ENCODE measurements at regions not wholly inside any gene's neighbourhood (a gene's known extent, or its start where the extent isn't known, plus 50 kb on each side); places are given as distances from the start of the nearest gene placed in this dataset.

GRCh38 chr1:90650401-90650800 lies 66.7 kb downstream of the BARHL2 start:
- ChIA-PET POLR2A (no interaction called here), CTCF (no interaction called here)
- Mint-ChIP-seq H3K9me3 (no peaks in the 10 kb centered on the region), H3K4me1 (no peaks in the 10 kb centered on the region), H3K4me3 (no peak overlapping the region), H3K27ac (no peak overlapping the region), H3K36me3 (ENCODE audit: low read depth) (no peaks in the 10 kb centered on the region), H3K27me3 (peaks cover 5% of the 10 kb centered on the region)
- DNase-seq: no peak

- peaks cover 3% of the 10 kb centered on the region for H3K27me3 Mint-ChIP-seq
- H3K36me3 Mint-ChIP-seq (ENCODE audit: low read depth): no peaks in the 10 kb centered on the region
- H3K4me3 Mint-ChIP-seq: no peak overlapping the region
- POLR2A ChIA-PET: no interaction called here
- no peaks in the 10 kb centered on the region for H3K9me3 Mint-ChIP-seq
- no peak for DNase-seq
- CTCF ChIA-PET: no interaction called here
- no peaks in the 10 kb centered on the region for H3K4me1 Mint-ChIP-seq
- H3K27ac Mint-ChIP-seq: no peak overlapping the region
These were observed 76.8 kb downstream of the BARHL2 start for GRCh38 chr1:90640325-90640724.

GRCh38 chr1:90622666-90623065 lies 94.4 kb downstream of the BARHL2 start:
- ChIA-PET CTCF (no interaction called here), POLR2A (no interaction called here)
- no peaks in the 10 kb centered on the region for H3K36me3 Mint-ChIP-seq (ENCODE audit: low read depth)
- no peak overlapping the region for H3K4me3 Mint-ChIP-seq
- DNase-seq: no peak
- no peaks in the 10 kb centered on the region for H3K9me3 Mint-ChIP-seq
- H3K27me3 Mint-ChIP-seq: peaks cover 2% of the 10 kb centered on the region
- H3K4me1 Mint-ChIP-seq: no peaks in the 10 kb centered on the region
- H3K27ac Mint-ChIP-seq: no peak overlapping the region

- no peaks in the 10 kb centered on the region for H3K9me3 Mint-ChIP-seq
- peaks cover 2% of the 10 kb centered on the region for H3K27me3 Mint-ChIP-seq
- no peak overlapping the region for H3K4me3 Mint-ChIP-seq
- H3K27ac Mint-ChIP-seq: no peak overlapping the region
- H3K36me3 Mint-ChIP-seq (ENCODE audit: low read depth): no peaks in the 10 kb centered on the region
- ChIA-PET CTCF (no interaction called here), POLR2A (no interaction called here)
- DNase-seq: no peak
- no peaks in the 10 kb centered on the region for H3K4me1 Mint-ChIP-seq
These were observed 95.1 kb downstream of the BARHL2 start for GRCh38 chr1:90621986-90622385.

- Mint-ChIP-seq H3K9me3 (no peaks in the 10 kb centered on the region), H3K4me1 (no peaks in the 10 kb centered on the region), H3K36me3 (ENCODE audit: low read depth) (no peaks in the 10 kb centered on the region), H3K4me3 (no peak overlapping the region), H3K27me3 (peaks cover 1% of the 10 kb centered on the region), H3K27ac (no peak overlapping the region)
- DNase-seq: no peak
- CTCF ChIA-PET: interaction anchor here (0.9 kb wide), 1 partner anchor 25 kb away, joined by 4 read pairs; no protein-coding TSS in a partner anchor
- POLR2A ChIA-PET: no interaction called here
These were observed 100.7 kb downstream of the BARHL2 start for GRCh38 chr1:90616395-90616794.

GRCh38 chr1:90614872-90615271 lies 102.2 kb downstream of the BARHL2 start:
- no peaks in the 10 kb centered on the region for H3K4me1 Mint-ChIP-seq
- H3K27me3 Mint-ChIP-seq: no peaks in the 10 kb centered on the region
- no peak for DNase-seq
- CTCF ChIA-PET: no interaction called here
- H3K27ac Mint-ChIP-seq: no peak overlapping the region
- POLR2A ChIA-PET: no interaction called here
- no peaks in the 10 kb centered on the region for H3K9me3 Mint-ChIP-seq
- no peaks in the 10 kb centered on the region for H3K36me3 Mint-ChIP-seq (ENCODE audit: low read depth)
- H3K4me3 Mint-ChIP-seq: no peak overlapping the region

- Mint-ChIP-seq H3K27ac (no peak overlapping the region), H3K4me1 (no peaks in the 10 kb centered on the region), H3K27me3 (no peaks in the 10 kb centered on the region), H3K36me3 (ENCODE audit: low read depth) (no peaks in the 10 kb centered on the region), H3K9me3 (no peaks in the 10 kb centered on the region), H3K4me3 (no peak overlapping the region)
- CTCF ChIA-PET: no interaction called here
- no peak for DNase-seq
- POLR2A ChIA-PET: no interaction called here
These were observed 103.7 kb downstream of the BARHL2 start for GRCh38 chr1:90613371-90613770.

DNA sequence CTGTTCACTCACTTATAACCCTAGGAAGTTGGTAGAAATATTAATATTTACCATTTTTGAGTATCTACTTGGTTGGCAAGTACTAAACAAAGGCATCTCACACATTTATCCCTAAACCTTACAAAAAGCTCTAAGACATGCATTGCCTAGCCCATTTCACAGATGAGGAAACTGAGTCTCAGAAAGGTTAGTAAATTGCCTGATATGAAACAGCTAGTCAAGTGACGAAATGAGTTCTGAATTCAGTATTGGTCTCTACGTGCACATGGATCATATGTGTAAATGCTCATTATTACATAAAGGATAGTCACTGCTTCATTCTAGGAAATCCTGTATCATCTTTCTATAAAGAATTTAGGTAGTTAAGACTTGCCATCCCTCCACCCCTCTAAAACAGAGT lies 105.1 kb downstream of the BARHL2 start:
- H3K4me1 Mint-ChIP-seq: no peaks in the 10 kb centered on the region
- DNase-seq: no peak
- no peaks in the 10 kb centered on the region for H3K27me3 Mint-ChIP-seq
- H3K4me3 Mint-ChIP-seq: no peak overlapping the region
- ChIA-PET CTCF (no interaction called here), POLR2A (no interaction called here)
- no peaks in the 10 kb centered on the region for H3K9me3 Mint-ChIP-seq
- no peaks in the 10 kb centered on the region for H3K36me3 Mint-ChIP-seq (ENCODE audit: low read depth)
- H3K27ac Mint-ChIP-seq: no peak overlapping the region

- POLR2A ChIA-PET: no interaction called here
- H3K36me3 Mint-ChIP-seq (ENCODE audit: low read depth): no peaks in the 10 kb centered on the region
- H3K27me3 Mint-ChIP-seq: no peaks in the 10 kb centered on the region
- DNase-seq: no peak
- no peak overlapping the region for H3K4me3 Mint-ChIP-seq
- no peaks in the 10 kb centered on the region for H3K4me1 Mint-ChIP-seq
- CTCF ChIA-PET: no interaction called here
- no peak overlapping the region for H3K27ac Mint-ChIP-seq
- no peaks in the 10 kb centered on the region for H3K9me3 Mint-ChIP-seq
These were observed 109.4 kb downstream of the BARHL2 start for GRCh38 chr1:90607736-90608135.

DNA sequence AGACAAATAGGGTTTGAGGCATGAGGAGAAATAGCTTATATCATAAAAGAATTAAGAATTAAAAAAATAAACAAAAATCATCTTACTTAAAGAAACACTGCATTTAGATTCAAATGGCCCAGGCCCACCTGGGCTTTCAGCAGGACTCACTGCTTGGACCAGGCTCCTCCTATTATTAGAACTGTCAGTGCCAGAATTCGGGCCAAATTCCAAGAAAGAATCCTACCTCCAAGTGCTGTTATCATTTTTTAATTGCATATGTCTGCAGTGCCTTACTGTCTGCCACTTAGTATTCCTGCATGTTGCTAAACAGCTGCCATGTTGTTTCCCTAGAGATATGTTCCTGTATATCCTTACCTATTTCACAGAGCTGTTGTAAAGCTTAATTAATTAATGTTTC lies 112.0 kb downstream of the BARHL2 start:
- Mint-ChIP-seq H3K27ac (no peak overlapping the region), H3K4me1 (no peaks in the 10 kb centered on the region), H3K4me3 (no peak overlapping the region), H3K36me3 (ENCODE audit: low read depth) (no peaks in the 10 kb centered on the region), H3K27me3 (no peaks in the 10 kb centered on the region), H3K9me3 (no peaks in the 10 kb centered on the region)
- POLR2A ChIA-PET: no interaction called here
- DNase-seq: no peak
- CTCF ChIA-PET: no interaction called here

DNA sequence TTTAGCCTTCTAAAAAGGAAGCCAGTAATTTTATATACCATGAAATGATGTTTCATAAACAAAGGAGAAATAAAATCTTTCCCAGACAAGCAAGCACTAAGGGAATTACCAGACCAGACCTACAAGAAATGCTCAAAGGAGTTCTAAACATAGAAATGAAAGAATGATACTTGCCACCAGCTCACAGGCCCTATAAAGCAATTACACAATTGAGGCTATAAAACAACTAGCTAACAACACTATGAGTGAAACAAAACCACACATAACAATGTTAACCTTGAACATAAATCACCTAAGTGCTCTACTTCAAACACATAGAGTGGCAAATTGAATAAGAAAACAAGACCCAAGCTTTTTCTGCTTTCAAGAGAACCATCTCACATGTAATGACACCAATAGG lies 123.8 kb downstream of the BARHL2 start:
- Mint-ChIP-seq H3K27ac (no peak overlapping the region), H3K27me3 (no peaks in the 10 kb centered on the region), H3K9me3 (peaks cover 6% of the 10 kb centered on the region), H3K4me1 (no peaks in the 10 kb centered on the region), H3K4me3 (no peak overlapping the region), H3K36me3 (ENCODE audit: low read depth) (no peaks in the 10 kb centered on the region)
- ChIA-PET POLR2A (no interaction called here), CTCF (no interaction called here)
- no peak for DNase-seq

DNA sequence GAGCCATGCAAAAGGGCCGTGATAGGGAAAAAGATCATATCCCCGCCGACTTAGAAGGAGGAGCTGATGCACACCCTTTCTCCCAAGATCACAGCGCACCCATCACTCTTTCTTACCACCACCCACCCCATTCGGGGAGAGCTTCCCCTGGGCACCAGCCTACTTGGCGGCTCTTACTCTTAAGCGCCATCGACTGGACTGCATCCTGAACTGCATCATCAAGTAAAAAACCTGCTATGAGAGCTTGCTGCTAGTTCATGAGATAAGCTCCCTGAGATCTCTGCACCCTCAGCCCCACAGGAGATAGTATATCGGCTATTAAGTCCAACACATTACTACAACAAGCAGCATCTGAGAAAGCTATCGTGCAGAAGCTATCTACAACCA lies 125.1 kb downstream of the BARHL2 start:
- ChIA-PET CTCF (interaction anchor here (0.5 to 1.1 kb wide), 2 partner anchors 25 to 130 kb away, joined by 3 to 4 read pairs; no protein-coding TSS in a partner anchor), POLR2A (no interaction called here)
- no peak overlapping the region for H3K27ac Mint-ChIP-seq
- H3K9me3 Mint-ChIP-seq: peaks cover 3% of the 10 kb centered on the region
- DNase-seq: no peak
- H3K36me3 Mint-ChIP-seq (ENCODE audit: low read depth): no peaks in the 10 kb centered on the region
- H3K27me3 Mint-ChIP-seq: no peaks in the 10 kb centered on the region
- no peak overlapping the region for H3K4me3 Mint-ChIP-seq
- no peaks in the 10 kb centered on the region for H3K4me1 Mint-ChIP-seq

DNA sequence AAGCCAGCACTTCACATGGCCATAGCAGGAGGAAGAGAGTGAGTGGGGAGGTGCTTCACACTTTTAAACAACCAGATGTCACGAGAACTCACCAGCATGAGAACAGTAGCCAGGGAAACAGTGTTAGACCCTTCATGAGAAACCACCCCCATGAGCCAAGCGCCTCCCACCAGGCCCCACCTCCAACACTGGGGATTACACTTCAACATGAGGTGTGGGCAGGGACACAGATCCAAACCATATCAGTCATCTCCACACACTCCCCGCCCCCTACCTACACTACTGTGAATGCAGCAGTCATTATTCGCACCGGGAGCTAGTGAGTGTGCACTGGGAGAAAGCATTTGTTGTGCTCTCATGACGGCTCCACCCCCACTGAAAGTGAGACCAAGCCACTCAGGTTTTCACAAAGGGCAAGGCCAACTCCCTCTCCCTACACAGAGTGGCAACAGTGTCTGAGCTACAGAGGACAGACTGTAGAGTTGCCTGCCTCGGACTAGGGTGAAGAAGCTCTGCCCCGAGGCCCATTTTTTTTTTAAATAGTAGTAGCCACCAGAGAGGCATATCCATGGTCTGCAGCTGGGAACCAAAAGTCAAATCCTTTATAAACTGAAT lies 125.6 kb downstream of the BARHL2 start:
- no peaks in the 10 kb centered on the region for H3K27me3 Mint-ChIP-seq
- ChIA-PET CTCF (interaction anchor here (0.5 to 1.1 kb wide), 2 partner anchors 25 to 130 kb away, joined by 3 to 4 read pairs; no protein-coding TSS in a partner anchor), POLR2A (no interaction called here)
- H3K4me3 Mint-ChIP-seq: no peak overlapping the region
- H3K36me3 Mint-ChIP-seq (ENCODE audit: low read depth): no peaks in the 10 kb centered on the region
- H3K4me1 Mint-ChIP-seq: no peaks in the 10 kb centered on the region
- no peak for DNase-seq
- no peak overlapping the region for H3K27ac Mint-ChIP-seq
- H3K9me3 Mint-ChIP-seq: peaks cover 3% of the 10 kb centered on the region

GRCh38 chr1:90580176-90580575 lies 136.9 kb downstream of the BARHL2 start:
- no peaks in the 10 kb centered on the region for H3K4me1 Mint-ChIP-seq
- no peaks in the 10 kb centered on the region for H3K9me3 Mint-ChIP-seq
- H3K36me3 Mint-ChIP-seq (ENCODE audit: low read depth): no peaks in the 10 kb centered on the region
- H3K4me3 Mint-ChIP-seq: no peak overlapping the region
- ChIA-PET CTCF (no interaction called here), POLR2A (no interaction called here)
- DNase-seq: no peak
- no peak overlapping the region for H3K27ac Mint-ChIP-seq
- peaks cover 5% of the 10 kb centered on the region for H3K27me3 Mint-ChIP-seq
